ENCODE measurements at regions not wholly inside any gene's neighbourhood (a gene's known extent, or its start where the extent isn't known, plus 50 kb on each side); places are given as distances from the start of the nearest gene placed in this dataset.

- Histone ChIP-seq H3K4me1 (ENCODE audit: control insufficient read depth, low read length) (no peaks in the 10 kb centered on the region), H3K9me2 (replicated peaks; ENCODE audit: control insufficient read depth, low read length) (no peaks in the 10 kb centered on the region), H3K27ac (ENCODE audit: low read depth, low read length) (no peak overlapping the region), H3K4me2 (ENCODE audit: low read length) (no peak overlapping the region), H3K9me3 (ENCODE audit: control insufficient read depth, insufficient read depth, low read length) (no peaks in the 10 kb centered on the region), H3F3A (ENCODE audit: control insufficient read depth, insufficient read depth) (no peaks in the 10 kb centered on the region), H4K20me1 (ENCODE audit: control insufficient read depth, insufficient read depth, low read depth, low read length) (no peaks in the 10 kb centered on the region), H3K4me3 (ENCODE audit: low read length) (no peak overlapping the region), H3K79me2 (ENCODE audit: control insufficient read depth, low read length) (no peaks in the 10 kb centered on the region), H3K27me3 (ENCODE audit: control insufficient read depth, low read length) (peaks cover 13% of the 10 kb centered on the region; the same call in 1 of the 2 replicates), H3K36me3 (ENCODE audit: control insufficient read depth, low read length) (no peaks in the 10 kb centered on the region)
- TF ChIP-seq EZH2phosphoT487 (IDR thresholded peaks at IDR 0.05; ENCODE audit: borderline replicate concordance, low read length) (no peak), CTCF (IDR thresholded peaks at IDR 0.05; ENCODE audit: low read depth, low read length, poor library complexity, severe bottlenecking) (no peak)
Observed at GRCh38 chr20:37627060-37627766, 66.6 kb upstream of the CTNNBL1 start.

- no peaks in the 10 kb centered on the region for H3F3A ChIP-seq (ENCODE audit: control insufficient read depth, insufficient read depth)
- H3K27me3 ChIP-seq (ENCODE audit: control insufficient read depth, low read length), result peaks cover 15% of the 10 kb centered on the region
- no peaks in the 10 kb centered on the region for H3K4me1 ChIP-seq (ENCODE audit: control insufficient read depth, low read length)
- no peaks in the 10 kb centered on the region for H3K36me3 ChIP-seq (ENCODE audit: control insufficient read depth, low read length)
- no peak overlapping the region for H3K27ac ChIP-seq (ENCODE audit: low read depth, low read length)
- H3K9me2 ChIP-seq (replicated peaks; ENCODE audit: control insufficient read depth, low read length), result no peaks in the 10 kb centered on the region
- no peak overlapping the region for H3K4me3 ChIP-seq (ENCODE audit: low read length)
- no peak overlapping the region for H3K4me2 ChIP-seq (ENCODE audit: low read length)
- no peaks in the 10 kb centered on the region for H4K20me1 ChIP-seq (ENCODE audit: control insufficient read depth, insufficient read depth, low read depth, low read length)
- no peaks in the 10 kb centered on the region for H3K9me3 ChIP-seq (ENCODE audit: control insufficient read depth, insufficient read depth, low read length)
- no peaks in the 10 kb centered on the region for H3K79me2 ChIP-seq (ENCODE audit: control insufficient read depth, low read length)
- no peak for TF ChIP-seq CTCF (IDR thresholded peaks at IDR 0.05; ENCODE audit: low read depth, low read length, poor library complexity, severe bottlenecking)
- TF ChIP-seq EZH2phosphoT487 (IDR thresholded peaks at IDR 0.05; ENCODE audit: borderline replicate concordance, low read length), result no peak
Observed at GRCh38 chr20:37624963-37625362, 68.9 kb upstream of the CTNNBL1 start.

DNA sequence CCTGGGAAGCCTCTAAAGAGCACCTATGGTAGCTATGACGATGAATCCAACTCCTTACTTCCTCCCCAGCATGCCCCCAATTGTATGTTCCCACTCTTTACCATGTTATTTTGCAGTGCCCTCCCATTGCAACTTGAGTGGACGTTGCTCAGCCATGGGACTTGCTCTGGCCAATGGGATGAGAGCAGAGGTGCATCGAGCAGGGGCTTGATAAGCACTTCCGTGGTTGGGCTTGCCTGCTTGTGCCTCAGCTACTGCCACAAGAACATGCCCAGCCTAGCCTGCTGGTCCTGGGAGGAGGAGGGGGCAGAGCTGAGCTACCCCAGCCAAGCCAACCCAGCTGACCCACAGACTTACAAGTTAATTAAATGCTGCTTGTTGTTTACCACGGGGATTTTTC lies 71.1 kb upstream of the CTNNBL1 start:
- Histone ChIP-seq H3K27ac (ENCODE audit: low read depth, low read length) (no peak overlapping the region), H3K4me2 (ENCODE audit: low read length) (no peak overlapping the region), H3F3A (ENCODE audit: control insufficient read depth, insufficient read depth) (no peaks in the 10 kb centered on the region), H3K27me3 (ENCODE audit: control insufficient read depth, low read length) (peaks cover 16% of the 10 kb centered on the region), H3K79me2 (ENCODE audit: control insufficient read depth, low read length) (no peaks in the 10 kb centered on the region), H4K20me1 (ENCODE audit: control insufficient read depth, insufficient read depth, low read depth, low read length) (no peaks in the 10 kb centered on the region), H3K9me2 (replicated peaks; ENCODE audit: control insufficient read depth, low read length) (no peaks in the 10 kb centered on the region), H3K9me3 (ENCODE audit: control insufficient read depth, insufficient read depth, low read length) (no peaks in the 10 kb centered on the region), H3K36me3 (ENCODE audit: control insufficient read depth, low read length) (no peaks in the 10 kb centered on the region), H3K4me3 (ENCODE audit: low read length) (no peak overlapping the region), H3K4me1 (ENCODE audit: control insufficient read depth, low read length) (no peaks in the 10 kb centered on the region)
- TF ChIP-seq EZH2phosphoT487 (IDR thresholded peaks at IDR 0.05; ENCODE audit: borderline replicate concordance, low read length) (no peak), CTCF (IDR thresholded peaks at IDR 0.05; ENCODE audit: low read depth, low read length, poor library complexity, severe bottlenecking) (no peak)

Data from DOHH2 (cell line).